ENCODE measurements at regions not wholly inside any gene's neighbourhood (a gene's known extent, or its start where the extent isn't known, plus 50 kb on each side); places are given as distances from the start of the nearest gene placed in this dataset.

DNA sequence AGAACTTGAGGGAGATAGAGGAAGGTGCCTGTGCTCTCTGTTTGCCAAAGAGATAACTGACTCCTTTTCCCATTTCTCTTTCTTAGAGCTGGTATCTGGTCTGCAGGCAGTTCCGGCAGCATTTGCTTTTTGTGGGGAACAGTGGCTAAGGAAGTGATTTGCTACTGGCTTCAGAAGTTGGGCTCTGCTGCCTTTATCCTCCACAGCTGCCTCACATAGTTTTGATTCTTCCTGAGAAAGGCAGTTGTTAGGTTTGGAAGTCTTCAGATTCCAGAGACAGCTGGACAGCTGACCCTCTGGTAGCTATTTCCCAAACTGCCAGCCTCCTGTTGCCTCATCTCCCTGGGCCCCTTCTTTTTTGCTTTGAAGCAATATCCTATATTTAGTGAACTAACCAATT, 62.6 kb upstream of the MACF1 start:
- no peak for DNase-seq

DNA sequence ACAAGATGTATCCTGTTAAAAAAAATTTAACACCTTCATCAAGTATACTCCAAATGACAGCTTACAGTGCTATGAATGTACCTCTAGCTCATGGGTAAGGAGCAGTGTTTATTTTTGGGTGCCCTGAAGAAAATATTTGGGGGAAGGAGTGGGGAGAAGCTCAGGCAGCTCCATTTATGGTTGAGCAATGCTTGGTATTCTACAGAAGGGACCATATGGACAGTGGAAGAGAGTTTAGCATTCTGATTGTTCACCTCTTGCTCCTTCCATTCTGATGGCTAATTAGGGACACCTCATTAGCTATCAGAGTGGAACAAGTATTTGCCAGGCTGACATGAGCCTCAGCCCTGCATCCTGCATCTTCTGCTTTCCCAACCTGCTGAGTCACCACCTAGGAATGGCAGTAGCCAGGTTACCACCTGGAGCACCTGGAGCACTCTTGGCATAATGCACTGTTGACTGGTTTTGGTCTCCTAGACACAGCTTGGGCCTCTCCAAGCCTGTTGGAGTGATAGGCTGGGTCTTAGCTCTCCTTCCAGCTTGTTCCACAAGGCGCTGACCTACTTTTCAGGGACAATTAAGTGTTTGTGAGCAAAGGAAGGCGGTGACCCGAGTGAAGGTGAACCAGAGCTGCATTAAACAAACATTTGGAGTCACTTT, 62.0 kb upstream of the MACF1 start:
- DNase-seq: no peak

DNA sequence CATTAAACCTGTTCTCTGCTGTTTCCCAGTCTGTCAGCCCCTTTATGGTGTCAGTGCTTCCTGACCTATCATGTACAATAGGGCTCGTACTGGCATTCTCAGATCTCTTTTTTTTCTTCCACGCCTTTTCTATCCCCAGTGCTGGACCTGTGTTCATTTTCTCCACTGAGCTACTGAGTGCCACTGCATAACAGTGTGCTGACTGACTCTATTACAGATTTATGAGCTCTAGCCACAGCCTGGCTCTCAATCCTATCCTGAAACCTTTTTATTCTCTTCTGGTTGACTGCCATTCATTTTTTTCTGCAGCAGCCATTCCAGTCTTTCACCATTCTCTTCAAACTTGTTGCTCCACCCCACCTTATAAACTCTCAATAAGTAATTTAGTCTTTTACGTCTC, 59.6 kb upstream of the MACF1 start:
- no peak for DNase-seq

DNA sequence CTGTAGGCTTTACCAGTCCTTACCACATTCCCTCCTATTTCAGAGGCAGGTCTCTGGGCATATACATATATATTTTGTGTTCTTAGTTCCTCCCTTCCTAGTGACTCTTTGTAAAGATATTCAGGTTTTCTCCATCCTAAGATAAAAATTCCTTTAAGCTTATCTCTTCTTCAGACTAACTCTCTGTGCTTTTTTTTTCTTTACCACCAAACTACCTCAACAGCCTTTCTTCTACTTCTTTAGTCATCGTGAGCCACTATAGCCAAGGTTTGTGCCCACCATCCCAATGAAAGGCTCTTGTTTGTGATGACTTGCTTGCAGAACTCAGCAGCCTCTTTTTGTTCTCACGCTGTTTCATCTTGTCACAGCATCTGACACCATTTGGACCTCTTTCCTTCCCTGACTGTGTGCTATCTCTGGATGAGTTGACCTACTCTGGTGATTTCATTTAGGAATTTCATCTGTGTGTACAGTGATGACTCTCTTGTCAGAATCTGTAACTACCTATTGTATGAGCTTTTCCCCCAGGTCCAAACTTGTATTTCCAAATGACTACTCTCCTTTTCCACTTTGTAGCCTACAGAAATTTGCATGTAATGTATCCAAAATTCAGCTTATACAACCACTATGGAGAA, 59.0 kb upstream of the MACF1 start:
- no peak for DNase-seq

DNA sequence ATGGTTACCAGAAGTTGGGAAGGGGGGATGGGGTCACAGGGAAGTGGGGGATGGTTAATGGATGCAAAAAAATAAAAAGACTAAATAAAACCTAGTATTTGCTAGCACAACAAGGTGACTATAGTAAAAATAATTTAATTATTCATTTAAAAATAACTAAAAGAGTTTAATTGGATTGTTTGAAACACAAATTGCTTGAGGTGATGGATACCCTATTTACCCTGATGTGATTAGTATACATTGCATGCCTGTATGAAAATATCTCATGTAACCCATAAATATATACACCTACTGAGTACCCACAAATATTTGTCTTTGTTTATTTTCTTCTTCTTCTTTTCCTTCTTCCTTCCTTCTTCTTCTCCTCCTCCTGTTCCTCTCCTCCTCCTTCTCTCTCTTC, 57.8 kb upstream of the MACF1 start:
- no peak for DNase-seq

DNA sequence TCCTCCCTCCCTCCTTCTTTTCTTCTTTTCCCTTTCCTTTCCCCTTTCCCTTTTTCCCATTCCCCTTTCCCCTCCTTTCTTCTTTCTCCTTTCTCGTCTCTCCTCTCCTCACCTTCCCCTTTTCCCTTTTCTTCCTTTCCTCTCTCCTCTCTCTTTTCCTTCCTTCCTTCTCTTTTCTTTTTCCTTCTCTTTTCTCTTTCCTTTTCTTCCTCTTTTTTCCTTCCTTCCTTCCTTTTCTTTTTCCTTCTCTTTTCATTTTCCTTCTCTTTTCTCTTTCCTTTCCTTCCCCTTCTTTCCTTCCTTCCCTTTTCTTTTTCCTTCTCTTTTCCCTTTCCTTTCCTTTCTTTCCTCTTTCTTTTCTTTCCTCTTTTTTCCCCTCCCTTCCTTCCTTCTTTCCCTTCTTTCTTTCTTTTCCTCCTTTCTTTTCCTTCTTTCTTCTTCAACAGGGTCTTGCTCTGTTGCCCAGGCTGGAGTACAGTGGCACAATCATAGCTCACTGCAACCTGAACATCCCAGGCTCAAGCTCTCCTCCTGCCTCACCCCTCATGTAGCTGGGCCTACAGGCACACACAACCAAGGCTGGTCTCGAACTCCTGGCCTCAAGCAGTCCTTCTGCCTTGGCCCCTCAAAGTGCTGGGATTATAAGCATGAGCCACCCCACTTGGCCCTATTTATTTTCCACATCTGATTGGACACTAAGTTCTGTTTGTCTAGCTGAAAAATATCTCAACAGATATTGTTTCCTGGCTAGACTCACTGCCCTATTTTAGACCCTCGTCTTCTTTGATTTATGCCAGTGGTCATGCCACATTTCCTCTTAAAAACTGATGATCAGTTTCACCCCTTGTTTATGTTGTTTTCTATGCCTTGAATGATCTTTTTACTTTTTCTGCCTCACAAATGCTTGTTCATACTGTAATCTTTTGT, 57.1 kb upstream of the MACF1 start:
- DNase-seq: no peak

DNA sequence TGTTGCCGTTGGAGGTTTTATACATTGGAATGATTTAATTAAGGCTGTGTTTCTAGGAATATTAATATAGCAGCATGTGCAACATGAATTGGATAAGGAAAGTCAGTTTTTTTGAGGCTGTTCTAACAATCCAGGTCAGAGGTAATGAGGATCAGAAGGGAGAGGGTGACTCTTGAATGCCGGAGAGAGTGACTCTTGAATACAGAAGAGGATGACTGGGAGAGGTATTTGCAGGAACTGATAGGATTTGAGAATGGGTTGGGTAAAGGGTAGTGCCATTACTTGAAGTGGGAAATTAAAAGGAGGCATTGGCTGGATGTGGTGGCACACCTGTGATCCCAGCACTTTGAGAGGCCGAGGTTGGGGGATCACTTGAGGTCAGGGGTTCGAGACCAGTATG, 55.6 kb upstream of the MACF1 start:
- no peak for DNase-seq

DNA sequence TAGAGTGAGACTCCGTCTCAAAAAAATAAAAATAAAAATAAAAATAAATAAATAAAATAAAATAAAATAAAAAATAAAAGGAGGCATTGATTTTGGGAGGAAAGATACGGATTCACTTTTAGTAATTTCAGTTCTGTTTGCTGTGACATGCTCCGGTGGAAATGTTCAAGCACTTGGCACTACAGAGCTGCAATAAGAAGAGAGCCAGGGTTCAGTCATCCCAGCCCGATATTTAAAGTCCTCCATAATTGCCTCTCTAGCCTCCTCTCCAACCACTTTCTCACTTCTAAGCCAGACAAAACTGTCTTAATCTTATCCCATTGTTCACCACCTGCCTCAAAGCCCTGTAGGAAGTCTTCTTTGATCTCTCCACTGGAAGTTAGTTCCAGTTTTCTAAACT, 55.0 kb upstream of the MACF1 start:
- DNase-seq: no peak

DNA sequence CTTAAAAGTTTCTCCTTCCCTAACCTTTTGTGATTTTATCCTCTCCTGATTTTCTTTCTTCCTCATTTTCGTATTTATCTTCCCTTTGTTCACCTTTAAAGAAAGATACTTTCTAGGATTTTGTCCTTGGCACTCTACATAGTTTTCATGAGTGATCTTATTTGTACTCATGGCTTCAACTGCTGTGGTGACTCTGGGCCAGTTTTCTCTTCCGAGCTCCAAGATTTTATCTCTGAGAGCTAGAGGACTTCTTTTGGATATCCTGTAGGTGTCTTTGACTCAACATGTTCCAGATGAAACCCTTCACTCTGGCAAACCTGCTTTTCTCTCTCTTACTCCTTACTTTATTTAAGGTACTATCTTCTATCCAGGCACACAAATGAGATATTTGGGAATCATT, 53.7 kb upstream of the MACF1 start:
- DNase-seq: no peak

DNA sequence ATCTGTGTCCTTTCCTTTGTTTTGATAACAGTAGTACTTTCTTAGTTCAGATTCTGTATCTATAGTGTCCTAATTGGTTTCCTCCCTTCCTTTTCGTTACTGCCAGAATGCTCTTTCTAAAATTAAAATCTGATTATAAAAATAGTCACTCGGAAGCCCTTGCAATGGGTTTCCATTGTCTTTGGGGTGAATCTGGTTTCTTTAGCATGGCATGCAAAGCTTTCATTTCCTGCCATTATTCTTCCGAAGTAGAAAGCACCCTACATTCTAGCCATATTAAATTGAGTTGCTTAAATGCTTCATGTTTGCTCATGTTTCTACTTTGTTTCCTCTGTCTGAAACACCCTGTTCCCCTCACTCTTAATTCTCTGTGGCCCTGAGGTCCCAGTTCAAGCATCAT, 53.2 kb upstream of the MACF1 start:
- no peak for DNase-seq

DNA sequence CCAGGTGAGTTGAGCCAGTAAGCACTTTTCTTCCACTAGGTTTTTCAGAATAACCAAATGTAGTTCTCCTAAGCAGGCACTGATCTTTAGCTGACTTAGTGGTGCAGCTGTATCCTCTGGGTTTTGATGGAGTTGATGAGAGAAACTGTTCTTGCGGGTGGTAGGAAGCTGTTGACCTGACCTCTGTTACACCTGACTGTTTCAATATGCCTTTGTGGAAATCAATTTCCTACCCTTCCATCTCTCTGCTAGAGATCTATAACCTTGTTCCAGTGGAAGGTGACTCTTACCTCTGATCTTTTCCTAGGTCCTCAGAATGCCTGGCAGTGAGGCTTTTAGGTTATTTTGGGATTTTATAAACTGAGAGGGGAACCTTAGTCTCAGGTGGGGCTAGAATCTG, 51.6 kb upstream of the MACF1 start:
- no peak for DNase-seq

DNA sequence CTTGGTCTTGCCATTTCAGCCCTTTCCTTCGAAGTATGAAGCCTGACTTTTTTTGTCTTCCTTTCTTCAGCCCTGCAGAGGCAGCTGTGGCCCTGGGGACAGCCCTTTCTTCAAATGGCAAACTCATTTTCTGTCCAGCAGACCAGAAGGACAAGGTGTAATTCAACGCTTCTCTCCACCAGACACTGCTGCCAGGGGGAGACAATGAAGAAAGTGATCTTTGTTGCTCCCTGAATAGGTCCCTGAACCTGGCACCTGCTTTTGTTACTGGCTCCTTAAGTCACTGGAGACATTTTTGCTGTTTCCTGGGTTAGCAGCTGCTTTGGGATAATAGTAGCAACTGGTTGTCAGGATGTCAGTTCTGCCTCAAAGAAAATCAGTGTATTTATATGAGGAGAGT, 50.8 kb upstream of the MACF1 start:
- DNase-seq: no peak

DNA sequence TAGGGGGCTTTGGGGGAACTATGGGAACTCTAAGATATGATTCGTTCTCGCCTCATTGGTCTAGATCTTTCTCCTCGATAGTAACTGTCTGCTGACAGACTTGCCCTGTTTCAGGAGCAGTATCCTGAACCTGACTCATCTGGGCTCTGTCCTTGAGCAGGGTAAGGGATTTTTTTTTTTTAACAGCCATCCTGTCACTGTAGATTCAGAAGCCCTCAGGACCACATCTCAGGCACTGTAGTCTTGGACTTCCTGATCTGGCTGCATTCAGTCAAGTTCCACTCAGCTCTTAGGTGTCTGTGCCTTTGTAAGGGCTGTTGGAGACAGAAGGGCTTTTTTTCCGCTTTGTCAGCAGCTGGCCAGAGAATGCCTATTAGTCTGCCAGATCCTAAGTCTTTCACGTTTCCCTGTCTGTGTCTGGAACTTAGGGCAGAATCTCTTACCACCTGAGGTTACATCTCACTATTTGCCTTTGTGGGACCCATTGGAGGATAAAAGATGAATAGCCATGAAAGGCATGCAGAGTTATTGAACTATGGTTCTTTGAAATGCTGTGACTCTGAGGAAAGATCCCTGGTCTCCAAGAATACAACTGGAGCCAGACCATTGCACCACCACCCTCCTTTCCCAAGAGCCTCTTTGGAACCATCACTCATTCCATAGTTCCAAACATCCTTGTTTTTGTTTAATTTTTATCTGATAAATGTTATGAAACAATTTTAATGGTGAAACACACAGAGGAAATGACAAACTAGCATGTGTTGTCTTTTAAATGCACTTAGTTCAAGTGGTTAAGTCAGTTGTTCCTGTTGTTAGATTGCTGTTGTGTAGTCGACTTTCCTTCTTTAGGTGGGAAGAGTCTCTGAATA, 49.7 kb upstream of the MACF1 start:
- no peak for DNase-seq
